LoVo (cell line): ENCODE measurements at regions not wholly inside any gene's neighbourhood (a gene's known extent, or its start where the extent isn't known, plus 50 kb on each side); places are given as distances from the start of the nearest gene placed in this dataset.

Experiments used
- DNase-seq: peaks from one replicate; pipeline ENCODE4 v3.0.0-alpha.2; 2016; ENCODE audit warnings: low spot score

GRCh38 chr14:100658181-100658886 is 68.4 kb upstream of the DLK1 start:
- DNase-seq = no peak

GRCh38 chr14:100659345-100660001 is 67.2 kb upstream of the DLK1 start:
- no peak for DNase-seq

GRCh38 chr14:100660498-100660881 is 66.2 kb upstream of the DLK1 start:
- no peak for DNase-seq

GRCh38 chr14:100660882-100661635 is 65.6 kb upstream of the DLK1 start:
- DNase-seq = no peak

- DNase-seq = peak; percentile 62
Measured at GRCh38 chr14:100662879-100663760, 63.6 kb upstream of the DLK1 start.

- no peak for DNase-seq
Measured at GRCh38 chr14:100663761-100664052, 63.0 kb upstream of the DLK1 start.

GRCh38 chr14:100664231-100664630 is 62.5 kb upstream of the DLK1 start:
- DNase-seq = no peak

GRCh38 chr14:100664841-100665510 is 61.7 kb upstream of the DLK1 start:
- DNase-seq = no peak

- no peak for DNase-seq
Measured at GRCh38 chr14:100665511-100666032, 61.1 kb upstream of the DLK1 start.

GRCh38 chr14:100666403-100666802 is 60.3 kb upstream of the DLK1 start:
- DNase-seq = no peak

GRCh38 chr14:100666851-100667250 is 59.8 kb upstream of the DLK1 start:
- no peak for DNase-seq

- DNase-seq = no peak
Measured at GRCh38 chr14:100667656-100668055, 59.0 kb upstream of the DLK1 start.

- DNase-seq = no peak
Measured at GRCh38 chr14:100668352-100668751, 58.3 kb upstream of the DLK1 start.

GRCh38 chr14:100669011-100669412 is 57.7 kb upstream of the DLK1 start:
- DNase-seq = no peak

- DNase-seq = no peak
Measured at GRCh38 chr14:100669468-100669867, 57.2 kb upstream of the DLK1 start.

- no peak for DNase-seq
Measured at GRCh38 chr14:100670017-100670752, 56.5 kb upstream of the DLK1 start.

- DNase-seq = no peak
Measured at GRCh38 chr14:100670753-100671049, 56.0 kb upstream of the DLK1 start.

GRCh38 chr14:100671386-100671901 is 55.2 kb upstream of the DLK1 start:
- DNase-seq = no peak

GRCh38 chr14:100671906-100672305 is 54.8 kb upstream of the DLK1 start:
- DNase-seq = no peak

GRCh38 chr14:100673085-100673806 is 53.4 kb upstream of the DLK1 start:
- DNase-seq = no peak
